ENCODE measurements at regions not wholly inside any gene's neighbourhood (a gene's known extent, or its start where the extent isn't known, plus 50 kb on each side); places are given as distances from the start of the nearest gene placed in this dataset.

DNA sequence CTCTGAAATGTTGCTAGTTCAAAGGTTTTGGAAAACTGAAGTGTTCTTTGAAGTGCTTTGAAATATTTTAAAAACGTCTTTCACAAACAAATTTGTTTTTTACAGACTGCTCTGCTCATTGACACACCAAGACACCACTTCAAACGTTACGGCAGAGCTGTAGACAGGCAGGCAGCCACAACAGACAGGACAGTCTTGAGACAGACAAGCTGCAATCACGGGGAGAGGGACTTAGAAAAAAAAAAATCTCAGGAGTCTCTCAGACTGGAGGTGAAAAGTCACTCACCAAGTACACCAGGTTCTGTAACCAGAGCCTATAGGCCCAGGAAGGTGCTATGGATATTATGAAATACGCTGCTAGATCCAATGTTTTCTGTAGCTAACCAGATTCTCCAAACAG is 135.4 kb downstream of the ISL1 start:
- TF ChIP-seq, protein P1, sequence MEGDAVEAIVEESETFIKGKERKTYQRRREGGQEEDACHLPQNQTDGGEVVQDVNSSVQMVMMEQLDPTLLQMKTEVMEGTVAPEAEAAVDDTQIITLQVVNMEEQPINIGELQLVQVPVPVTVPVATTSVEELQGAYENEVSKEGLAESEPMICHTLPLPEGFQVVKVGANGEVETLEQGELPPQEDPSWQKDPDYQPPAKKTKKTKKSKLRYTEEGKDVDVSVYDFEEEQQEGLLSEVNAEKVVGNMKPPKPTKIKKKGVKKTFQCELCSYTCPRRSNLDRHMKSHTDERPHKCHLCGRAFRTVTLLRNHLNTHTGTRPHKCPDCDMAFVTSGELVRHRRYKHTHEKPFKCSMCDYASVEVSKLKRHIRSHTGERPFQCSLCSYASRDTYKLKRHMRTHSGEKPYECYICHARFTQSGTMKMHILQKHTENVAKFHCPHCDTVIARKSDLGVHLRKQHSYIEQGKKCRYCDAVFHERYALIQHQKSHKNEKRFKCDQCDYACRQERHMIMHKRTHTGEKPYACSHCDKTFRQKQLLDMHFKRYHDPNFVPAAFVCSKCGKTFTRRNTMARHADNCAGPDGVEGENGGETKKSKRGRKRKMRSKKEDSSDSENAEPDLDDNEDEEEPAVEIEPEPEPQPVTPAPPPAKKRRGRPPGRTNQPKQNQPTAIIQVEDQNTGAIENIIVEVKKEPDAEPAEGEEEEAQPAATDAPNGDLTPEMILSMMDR (IDR thresholded peaks at IDR 0.05) = no peak
- TF ChIP-seq, protein P2, sequence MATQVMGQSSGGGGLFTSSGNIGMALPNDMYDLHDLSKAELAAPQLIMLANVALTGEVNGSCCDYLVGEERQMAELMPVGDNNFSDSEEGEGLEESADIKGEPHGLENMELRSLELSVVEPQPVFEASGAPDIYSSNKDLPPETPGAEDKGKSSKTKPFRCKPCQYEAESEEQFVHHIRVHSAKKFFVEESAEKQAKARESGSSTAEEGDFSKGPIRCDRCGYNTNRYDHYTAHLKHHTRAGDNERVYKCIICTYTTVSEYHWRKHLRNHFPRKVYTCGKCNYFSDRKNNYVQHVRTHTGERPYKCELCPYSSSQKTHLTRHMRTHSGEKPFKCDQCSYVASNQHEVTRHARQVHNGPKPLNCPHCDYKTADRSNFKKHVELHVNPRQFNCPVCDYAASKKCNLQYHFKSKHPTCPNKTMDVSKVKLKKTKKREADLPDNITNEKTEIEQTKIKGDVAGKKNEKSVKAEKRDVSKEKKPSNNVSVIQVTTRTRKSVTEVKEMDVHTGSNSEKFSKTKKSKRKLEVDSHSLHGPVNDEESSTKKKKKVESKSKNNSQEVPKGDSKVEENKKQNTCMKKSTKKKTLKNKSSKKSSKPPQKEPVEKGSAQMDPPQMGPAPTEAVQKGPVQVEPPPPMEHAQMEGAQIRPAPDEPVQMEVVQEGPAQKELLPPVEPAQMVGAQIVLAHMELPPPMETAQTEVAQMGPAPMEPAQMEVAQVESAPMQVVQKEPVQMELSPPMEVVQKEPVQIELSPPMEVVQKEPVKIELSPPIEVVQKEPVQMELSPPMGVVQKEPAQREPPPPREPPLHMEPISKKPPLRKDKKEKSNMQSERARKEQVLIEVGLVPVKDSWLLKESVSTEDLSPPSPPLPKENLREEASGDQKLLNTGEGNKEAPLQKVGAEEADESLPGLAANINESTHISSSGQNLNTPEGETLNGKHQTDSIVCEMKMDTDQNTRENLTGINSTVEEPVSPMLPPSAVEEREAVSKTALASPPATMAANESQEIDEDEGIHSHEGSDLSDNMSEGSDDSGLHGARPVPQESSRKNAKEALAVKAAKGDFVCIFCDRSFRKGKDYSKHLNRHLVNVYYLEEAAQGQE (IDR thresholded peaks at IDR 0.05; ENCODE audit: insufficient read depth in 1 of 2, low read depth in 2 of 2, low read length in 1 of 2) = no peak
- TF ChIP-seq TCF7L2 (IDR thresholded peaks at IDR 0.05; ENCODE audit: low read depth, low read length) (no peak), SIN3A (IDR thresholded peaks at IDR 0.05; ENCODE audit: borderline replicate concordance, insufficient read depth, low read depth, low read length) (no peak)

Measured in Panc1 (cell line).